ENCODE measurements at regions not wholly inside any gene's neighbourhood (a gene's known extent, or its start where the extent isn't known, plus 50 kb on each side); places are given as distances from the start of the nearest gene placed in this dataset.

DNA sequence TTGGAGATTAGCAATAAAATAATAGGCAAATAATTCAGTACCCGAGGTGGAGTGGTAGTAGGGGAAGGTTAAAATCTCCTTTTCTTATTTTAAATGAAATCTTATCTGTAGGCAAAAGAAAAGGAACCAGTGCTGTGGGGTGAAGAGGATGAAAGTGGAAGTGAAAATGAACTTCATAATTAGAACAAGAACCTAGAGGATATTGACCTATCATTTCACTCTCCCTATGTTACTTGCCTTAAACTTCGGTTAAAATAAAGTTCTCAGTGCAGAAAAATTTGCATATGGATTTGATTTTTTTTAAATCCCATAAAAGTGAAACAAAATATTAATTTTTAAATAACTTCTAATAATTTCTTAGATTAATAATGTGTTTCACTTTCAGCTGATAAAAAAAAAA is 1094.9 kb upstream of the C9orf72 start:
- TF ChIP-seq POLR2A (IDR thresholded peaks at IDR 0.05) = no peak
- TF ChIP-seq, protein P1, sequence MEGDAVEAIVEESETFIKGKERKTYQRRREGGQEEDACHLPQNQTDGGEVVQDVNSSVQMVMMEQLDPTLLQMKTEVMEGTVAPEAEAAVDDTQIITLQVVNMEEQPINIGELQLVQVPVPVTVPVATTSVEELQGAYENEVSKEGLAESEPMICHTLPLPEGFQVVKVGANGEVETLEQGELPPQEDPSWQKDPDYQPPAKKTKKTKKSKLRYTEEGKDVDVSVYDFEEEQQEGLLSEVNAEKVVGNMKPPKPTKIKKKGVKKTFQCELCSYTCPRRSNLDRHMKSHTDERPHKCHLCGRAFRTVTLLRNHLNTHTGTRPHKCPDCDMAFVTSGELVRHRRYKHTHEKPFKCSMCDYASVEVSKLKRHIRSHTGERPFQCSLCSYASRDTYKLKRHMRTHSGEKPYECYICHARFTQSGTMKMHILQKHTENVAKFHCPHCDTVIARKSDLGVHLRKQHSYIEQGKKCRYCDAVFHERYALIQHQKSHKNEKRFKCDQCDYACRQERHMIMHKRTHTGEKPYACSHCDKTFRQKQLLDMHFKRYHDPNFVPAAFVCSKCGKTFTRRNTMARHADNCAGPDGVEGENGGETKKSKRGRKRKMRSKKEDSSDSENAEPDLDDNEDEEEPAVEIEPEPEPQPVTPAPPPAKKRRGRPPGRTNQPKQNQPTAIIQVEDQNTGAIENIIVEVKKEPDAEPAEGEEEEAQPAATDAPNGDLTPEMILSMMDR (IDR thresholded peaks at IDR 0.05) = no peak

Data from lower leg skin (tissue), 3 donors.